Hematopoietic multipotent progenitor cell treated with erythropoietin and hydrocortisone succinate and interleukin-3 and kit ligand, for 17 days (in vitro differentiated cells): ENCODE measurements at regions not wholly inside any gene's neighbourhood (a gene's known extent, or its start where the extent isn't known, plus 50 kb on each side); places are given as distances from the start of the nearest gene placed in this dataset.
"Not testable (repeated sequence)": the region's sequence is repeated elsewhere in the genome, so short reads cannot be mapped to it uniquely, and the experiment has no call there.

Experiments
- DNase-seq: peaks from one replicate; pipeline ENCODE4 v3.0.0-alpha.2; 2015; ENCODE audit warnings: low spot score

DNA sequence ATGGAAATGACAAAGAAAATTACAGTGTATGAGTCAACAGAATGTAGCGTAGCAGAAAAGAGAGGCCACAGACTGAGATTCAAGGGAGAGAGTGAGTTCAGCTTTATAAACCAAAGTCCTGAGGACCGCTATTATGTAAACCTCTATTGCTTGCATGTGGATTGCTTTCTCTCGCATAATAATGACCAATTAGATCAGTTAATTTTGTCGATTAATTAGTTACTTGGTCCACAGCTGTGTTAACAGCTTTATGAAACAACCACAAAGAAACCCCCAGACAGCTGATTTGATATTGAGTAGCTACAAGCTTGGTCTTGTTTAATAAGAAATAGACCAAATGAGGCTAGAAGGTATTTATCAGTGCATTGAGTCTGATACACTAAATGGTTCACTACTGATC lies 291.8 kb upstream of the ERCC4 start:
- no peak for DNase-seq

DNA sequence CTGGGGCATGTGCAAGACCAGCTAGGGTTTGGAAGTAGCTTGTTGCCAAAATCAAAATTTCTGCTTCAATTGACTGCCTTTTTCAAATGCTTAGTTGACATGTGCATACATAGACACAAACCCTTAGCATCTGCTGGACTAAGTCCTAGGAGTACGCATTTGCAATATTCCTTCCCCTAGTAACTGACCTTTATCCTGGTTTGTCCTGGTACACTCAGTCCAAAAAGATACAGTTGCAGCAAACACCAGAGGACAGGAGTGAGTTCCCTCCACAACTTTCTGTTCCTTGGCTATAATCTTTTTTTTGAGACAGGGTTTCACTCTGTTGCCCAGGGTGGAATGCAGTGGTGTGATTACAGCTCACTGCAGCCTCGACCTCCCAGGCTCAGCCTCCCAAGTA lies 290.2 kb upstream of the ERCC4 start:
- no peak for DNase-seq

DNA sequence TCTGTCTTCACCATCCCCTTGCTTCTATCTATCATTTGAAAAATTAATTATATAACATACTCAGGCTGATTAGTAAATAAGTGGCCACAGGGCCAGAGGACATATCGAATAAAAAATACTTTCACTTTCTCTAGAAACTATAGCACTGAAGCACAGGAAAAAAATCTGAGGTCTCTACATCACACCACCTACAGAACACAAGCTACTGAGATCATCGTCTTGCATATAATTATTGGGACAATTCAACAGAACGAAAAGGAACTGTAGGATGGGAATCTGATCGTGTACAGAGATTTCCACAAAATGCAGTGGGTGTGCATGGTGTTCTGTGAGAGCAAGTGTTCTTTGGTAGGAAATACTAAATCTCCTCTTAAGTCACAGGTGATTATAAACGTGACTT lies 289.6 kb upstream of the ERCC4 start:
- no peak for DNase-seq

DNA sequence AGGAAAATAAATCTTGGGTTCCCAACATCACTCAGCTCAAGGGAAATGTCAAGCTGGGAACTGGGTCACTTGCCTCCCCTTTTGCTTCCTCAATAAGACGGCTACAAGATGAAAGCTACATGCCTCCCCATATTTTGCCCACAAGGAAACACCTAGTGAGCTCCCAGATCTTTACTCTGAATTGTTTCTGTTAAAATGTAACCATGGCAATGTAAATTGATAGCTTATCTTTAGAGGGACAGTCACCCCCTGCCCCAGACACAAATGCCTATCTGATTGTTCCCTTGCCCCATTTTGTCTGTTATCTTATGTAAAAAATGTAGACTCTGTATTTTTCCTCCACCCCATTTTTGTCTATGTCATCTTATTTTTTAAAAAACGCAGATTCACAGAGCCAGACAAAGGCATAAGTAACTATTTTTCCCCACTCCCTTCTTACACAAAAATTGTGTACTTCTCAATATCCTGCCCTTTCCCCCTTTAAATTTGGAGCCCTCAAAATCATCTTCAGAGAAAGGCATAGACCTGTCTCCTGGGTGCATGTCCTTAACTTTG lies 288.7 kb upstream of the ERCC4 start:
- DNase-seq = no peak

DNA sequence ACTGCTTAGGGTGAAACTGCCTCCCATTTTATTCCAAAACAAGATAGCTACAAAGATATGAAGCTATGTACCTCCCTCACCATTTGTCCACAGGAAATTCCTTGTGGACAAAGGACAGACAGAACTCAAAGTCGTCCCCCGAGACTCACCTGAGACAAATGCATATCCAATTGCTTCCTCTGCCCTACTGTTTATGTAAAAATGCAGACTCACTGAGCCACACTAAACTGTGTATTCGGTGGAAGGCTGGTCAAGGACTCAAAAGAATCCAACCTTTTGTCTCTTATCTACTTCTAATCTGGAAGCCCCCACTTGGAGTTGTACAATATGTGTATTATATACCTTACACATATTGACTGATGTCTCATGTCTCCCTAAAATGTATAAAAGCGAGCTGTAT lies 288.0 kb upstream of the ERCC4 start:
- DNase-seq = no peak

DNA sequence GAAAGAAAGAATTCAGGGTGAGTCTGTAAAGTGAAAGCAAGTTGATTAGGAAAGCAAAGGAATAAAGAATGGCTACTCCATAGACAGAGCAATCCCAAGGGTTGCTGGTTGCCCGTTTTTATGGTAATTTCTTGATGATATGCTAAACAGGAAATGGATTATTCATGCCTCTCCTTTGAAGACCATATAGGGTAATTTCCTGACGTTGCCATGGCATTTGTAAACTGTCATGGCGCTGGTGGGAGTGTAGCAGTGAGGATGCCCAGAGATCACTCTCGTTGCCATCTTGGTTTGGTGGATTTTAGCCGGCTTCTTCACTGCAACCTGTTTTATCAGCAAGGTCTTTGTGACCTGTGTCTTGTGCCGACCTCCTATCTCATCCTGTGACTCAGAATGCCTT lies 287.4 kb upstream of the ERCC4 start:
- DNase-seq = not testable (repeated sequence)

DNA sequence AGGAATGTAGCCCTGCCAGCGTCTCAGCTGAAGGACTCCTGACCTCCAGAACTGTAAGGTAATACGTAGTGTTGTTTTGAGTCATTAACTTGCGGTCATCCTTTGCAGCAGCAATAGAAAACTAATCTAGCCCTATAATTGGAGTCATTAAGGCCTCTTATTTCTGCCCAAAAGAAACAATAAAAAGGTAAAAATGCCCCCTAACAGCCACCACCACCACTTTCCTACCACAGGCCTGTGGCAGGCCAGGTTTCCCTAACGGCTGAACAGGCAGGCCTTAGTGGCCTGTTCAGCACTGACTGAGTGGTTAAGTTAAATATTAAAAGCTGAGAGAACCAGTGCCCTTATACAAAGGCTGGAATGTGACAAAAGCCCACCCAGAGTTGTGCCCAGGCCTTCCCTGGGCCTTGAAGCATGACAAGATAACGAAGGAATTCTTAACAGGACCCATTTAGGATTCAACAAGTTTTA lies 286.5 kb upstream of the ERCC4 start:
- DNase-seq = no peak

DNA sequence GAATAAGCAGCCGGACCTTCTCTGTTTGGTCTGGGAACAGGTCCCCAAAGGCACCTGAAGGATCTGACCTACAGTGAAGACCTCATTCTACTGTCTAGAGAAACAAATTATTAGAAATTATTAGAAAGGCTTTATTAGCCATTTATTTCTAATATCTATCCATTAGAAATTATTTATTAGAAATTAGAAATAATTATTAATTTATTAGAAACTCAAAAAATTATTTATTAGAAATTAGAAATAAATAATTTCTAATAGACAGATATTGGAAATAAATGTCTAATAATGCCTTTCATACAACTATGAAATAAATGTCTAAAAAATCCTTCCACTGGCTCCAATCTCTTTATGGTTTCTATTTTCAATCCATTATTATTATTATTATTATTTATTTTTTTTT lies 285.7 kb upstream of the ERCC4 start:
- DNase-seq = no peak

DNA sequence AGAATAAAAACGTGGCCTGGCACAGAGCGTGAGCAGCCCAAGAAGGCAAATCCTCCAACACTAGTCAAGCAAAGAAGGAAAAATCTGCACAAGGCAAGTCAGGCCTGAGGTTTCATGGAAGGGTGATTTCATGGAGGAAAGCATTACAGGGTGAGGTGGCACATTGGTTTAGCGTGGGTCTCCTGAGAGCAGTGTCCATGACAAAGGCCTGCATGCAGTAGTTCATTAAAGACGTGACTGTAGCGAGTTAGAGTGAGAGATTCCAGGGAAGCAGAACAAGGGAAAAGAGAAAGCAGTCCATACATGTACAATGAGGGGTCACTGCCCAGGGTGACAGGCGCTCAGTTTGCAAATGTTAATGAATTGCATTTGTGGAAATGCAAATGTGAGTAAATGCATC lies 285.0 kb upstream of the ERCC4 start:
- no peak for DNase-seq

DNA sequence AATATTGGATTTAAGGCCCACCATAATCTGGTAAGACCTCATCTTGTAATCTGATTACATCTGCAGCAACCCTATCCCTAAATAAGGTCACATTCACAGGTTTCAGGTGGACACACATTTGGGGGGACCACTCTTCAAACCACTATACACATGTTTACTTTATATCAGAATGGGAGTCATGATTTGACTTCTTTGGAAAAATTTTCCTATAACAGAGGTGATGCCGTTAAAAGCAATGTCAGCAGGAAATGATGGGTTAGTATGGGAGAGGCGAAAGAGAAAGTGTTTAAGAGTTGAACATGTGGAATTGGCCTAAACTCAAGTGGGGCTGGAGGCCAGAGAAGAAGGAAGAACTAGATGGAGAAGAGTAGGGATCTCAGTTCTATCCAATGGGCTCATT lies 281.7 kb upstream of the ERCC4 start:
- DNase-seq = no peak

DNA sequence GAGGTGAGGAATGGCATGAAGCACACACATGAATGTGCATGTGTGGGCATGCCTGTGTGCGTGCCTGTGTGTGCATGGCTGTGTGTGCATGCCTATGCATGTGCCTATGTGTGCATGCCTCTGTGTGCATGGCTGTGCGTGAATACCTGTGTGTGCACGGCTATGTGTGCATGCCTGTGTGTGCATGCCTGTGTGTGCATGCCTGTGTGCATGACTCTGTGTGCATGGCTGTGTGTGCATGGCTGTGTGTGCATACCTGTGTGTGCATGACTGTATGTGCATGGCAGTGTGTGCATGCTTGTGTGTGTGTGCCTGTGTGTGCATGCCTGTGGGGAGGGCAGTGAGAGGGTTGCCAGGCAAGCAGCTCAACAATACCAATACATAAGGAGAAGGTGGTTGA lies 276.5 kb upstream of the ERCC4 start:
- DNase-seq = no peak

DNA sequence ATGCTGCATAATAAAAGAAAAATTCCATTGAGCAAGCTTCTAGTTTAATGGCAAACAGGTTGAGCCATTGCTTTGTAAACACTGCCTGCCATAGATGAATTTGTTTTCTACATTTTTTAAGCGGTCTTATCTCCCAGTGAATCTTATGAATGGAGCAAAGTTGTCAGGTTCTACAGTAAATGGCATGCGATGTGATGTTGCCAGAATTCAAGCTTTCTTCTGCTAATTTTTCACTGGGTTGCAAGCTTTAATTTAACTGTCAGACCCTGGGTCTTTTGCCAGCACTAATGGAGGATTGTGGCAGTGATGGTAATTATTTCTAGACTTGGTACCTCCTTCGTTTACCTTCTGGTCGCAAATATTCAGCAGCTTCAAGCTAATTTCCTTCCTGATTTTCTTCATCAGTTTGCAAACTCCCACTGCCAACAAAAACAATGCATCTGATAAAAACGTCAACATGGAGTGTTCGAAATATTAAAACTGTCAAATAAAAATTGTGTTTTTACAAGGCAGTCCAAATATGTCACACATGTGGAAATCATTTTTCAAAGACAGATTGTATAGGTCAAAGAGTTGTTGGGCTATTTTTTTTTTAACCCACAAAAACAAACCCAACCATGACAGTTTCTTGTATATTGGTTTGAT lies 274.2 kb upstream of the ERCC4 start:
- no peak for DNase-seq

DNA sequence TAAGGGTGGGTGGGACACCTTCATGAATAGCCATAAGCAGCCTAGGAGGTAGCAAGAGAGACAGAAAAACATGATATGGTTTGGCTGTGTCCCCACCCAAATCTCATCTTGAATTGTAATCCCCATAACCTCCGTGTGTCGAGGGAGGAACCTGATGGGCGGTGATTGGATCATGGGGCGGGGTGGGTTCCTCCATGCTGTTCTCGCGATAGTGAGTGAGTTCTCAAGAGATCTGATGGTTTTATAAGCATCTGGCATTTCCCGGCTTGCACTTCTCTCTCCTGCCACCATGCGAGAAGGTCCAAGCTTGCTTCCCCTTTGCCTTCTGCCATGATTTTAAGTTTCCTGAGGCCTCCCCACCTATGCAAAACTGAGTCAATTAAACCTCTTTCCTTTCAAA lies 259.1 kb upstream of the ERCC4 start:
- DNase-seq = no peak

DNA sequence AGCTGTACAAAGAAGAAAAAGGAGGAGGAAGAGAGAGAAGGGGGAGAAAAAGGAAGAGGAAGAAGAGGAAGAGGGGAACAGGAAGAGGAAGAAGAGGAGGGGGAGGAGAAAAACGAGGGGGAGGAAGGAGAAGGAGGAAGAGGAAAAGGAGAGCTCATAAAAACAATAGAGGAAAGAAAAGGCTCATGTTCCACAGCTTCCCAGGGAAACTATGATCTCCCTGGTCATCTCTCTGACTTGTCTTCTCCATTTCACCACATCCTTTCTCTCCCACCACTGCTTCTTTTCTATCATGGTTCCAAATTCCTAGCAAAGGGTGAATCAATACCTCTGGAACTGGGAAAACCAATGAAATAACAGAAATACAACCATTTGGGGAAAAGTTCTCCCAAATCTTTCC lies 254.1 kb upstream of the ERCC4 start:
- DNase-seq = no peak

DNA sequence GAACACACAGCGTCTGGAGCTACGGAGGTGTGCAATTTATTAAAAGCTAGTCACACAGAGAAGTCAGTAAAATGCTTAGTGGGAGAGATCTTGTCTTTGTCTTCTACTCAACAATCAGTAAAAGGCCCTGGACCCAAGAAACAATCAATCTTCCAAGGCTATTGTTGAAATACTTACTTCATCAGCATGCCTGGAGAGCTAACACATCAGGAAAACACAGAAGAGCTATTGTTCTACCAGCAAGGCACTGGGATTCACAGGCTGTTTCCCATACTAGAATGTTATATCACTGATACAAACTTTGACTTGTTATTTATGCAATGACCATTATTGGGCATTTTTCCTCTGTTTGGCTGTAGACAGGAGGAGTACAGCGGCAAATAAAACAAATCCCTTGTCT lies 247.8 kb upstream of the ERCC4 start:
- DNase-seq = no peak

DNA sequence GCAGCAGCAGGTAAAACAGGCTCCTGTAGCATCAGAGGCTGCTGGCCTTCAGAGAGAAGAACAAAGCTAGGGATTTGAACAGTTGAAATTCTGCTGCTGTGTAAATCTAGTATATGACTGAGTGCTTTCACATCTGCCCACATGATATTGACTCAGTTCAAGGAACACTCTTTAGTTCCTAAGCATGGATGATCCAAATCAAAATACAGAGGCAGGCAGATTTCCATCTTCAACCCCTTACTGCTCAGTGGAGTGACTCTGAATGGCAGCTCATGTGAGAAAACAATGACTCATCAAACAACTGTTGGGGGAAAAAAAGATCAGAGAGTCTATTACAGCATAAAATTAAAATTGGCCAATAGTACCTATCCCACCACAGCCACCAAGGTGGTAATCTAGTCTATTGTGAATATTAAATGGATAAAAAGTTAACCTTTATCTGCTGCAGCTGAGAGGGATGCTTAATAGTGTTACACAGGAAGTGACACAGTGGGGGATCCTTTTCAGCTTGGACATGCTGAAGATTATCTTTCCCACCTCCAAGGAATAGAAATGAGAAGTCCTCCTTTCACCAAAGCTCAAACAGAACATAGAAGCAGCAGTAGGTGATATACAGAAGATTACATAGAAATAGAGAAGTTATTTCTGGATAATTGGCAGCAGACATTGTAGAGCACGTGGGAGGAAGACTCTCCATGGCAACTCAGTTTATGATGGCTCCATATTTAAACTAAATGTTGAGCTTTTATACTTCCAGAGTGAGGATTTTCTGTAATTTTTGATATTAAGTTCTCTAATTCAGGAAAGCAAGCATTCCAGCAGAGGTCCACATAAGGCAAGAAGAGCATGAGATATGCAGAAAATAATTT lies 239.7 kb upstream of the ERCC4 start:
- DNase-seq = no peak

DNA sequence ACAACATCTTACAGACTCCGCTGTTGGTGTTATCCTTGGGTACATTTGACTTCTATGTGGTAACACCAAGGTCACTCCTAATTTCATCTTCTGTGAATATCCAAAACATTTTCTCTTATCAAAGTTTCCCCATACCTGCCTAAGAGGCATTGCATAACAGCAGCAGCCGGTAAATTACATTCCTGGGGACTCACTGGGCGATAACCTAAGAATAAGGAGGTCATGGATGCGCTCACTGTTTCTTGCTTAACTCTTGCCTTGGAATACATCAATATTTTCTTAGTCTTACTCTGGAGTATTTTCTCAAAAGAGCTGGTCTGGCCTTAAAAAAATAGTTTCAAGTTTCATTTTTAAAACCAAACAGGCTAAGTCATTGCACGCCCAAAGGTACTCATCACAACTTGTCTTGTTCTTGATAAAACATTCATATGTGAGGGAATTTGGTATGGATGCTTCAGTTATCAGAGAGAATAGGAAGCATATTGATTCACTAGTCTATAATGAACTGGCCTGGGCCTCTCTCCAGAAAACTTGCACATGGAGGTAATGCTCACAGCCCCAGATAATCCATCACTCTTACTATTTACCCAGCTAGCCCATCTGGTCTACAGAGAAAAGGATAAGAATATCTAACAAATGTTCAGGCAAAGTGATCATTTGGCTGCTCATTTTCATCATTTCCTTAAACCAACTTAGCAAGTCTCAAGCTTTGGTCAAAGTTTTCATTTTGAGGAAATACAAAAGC lies 235.0 kb upstream of the ERCC4 start:
- DNase-seq = no peak

DNA sequence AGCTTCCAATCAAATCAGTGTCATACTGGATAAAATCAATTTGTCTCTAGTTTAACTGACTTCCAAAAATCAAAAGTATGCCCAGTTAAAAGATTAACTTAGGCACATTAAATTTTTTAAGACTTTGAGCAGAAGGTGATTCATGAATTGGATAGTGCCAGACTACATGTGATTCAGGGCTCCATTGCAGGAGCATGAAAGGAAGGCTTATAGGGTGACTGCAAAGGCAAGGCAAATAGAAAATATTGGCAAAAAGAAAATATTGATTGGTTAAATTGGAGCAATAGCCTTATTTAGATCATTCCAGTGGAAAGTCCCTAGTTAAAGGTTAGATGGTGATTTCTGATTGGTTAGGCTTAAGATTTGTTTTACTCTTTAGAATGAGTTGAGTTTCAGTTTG lies 223.9 kb upstream of the ERCC4 start:
- DNase-seq = no peak

DNA sequence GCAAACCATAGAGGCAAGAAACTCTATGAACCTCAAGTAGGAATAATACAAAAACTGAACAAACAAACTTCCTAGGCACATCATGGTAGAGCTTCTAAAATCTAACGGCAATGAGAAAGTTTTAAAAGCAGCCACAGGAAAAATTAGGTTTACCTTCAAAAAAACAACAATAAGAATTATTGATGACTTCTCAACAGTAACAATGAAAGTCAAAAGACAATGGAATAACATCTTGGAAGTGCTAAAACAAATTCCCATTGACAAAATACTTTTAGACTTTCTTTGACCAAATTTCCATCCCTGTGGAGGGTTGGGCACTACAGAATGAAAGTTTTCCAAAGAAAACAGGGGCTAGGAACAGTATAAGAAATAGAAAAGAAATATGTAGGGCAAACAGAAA lies 222.9 kb upstream of the ERCC4 start:
- DNase-seq = no peak

DNA sequence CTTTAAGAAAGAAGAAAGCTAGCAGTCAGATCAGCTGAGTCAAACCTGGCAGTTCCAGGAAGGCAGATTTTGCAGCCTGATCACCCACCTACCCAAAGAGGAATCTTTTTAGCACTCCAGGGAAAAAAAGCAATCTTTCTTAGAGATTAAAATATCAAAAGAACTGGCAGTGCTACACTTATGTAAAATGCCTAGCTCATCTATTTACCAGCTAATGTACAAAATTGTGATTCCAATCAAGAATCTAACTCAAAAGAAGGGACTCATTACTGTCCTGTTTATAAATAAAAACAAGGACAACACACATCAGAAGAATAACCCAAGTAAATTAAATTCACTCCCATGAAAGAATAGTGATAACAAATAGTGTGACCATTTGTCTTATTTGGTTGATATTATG lies 222.4 kb upstream of the ERCC4 start:
- DNase-seq = no peak

DNA sequence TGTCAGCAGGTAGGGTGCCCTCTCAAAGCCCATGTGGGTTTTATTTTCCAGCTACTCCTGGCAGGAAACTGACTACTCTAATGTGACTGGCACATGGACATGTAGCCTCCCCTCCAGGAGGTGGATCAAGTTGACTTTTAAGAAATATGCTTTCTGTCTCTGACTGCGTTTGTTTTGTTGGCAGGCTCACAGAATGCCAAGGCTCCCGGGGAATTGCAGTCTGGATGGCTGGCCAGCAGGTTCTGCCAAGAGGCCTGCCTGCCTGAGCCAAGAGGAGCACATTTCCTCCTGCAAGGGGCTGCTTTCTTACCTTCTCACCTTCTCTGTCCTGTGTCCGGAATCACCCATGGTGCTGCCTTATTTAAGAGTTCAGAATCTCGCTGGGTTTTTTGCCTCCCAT lies 217.3 kb upstream of the ERCC4 start:
- DNase-seq = no peak

DNA sequence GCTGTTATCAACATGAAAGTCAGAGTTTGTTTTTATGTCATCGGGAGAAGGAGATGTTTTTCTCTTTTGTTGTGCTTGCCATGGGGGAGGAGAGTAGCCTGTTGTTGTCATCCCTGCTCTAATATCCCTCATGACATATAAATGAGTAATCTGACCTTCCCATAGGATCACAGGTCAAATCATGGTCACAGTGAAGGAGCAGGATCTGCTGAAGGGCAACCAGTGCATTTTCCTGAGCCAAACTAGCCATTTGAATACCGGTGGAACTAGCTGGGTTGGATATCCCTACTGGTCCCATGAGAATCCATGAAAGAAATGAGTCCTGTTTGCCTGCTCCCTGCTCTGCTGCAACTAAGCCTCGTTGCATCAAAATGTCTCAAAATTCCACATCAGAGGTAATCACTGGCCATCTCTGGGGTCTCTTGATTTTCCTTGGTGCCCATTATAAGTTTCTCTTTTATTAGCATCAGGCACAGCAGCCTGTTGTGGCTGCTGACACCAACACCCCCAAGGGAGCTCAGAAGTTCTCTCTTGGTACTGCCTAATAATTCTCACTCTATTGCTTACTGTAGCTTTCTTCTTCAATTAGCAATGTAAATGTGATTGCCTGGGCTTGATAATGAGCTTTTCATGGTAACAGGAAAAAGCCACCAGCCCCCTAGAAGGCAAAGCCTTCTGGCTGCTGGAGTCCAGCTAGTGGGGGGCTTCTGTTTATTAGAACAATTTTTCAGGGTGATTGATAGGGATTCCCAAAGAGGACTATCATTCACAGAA lies 211.4 kb upstream of the ERCC4 start:
- no peak for DNase-seq
